ENCODE measurements at regions not wholly inside any gene's neighbourhood (a gene's known extent, or its start where the extent isn't known, plus 50 kb on each side); places are given as distances from the start of the nearest gene placed in this dataset.

- TF ChIP-seq CTCF (IDR thresholded peaks at IDR 0.05; ENCODE audit: low read length) (no peak), EZH2 (IDR thresholded peaks at IDR 0.05; ENCODE audit: borderline replicate concordance, low read length) (no peak)
Observed at GRCh38 chr2:137813176-137813575, 151.1 kb upstream of the HNMT start.

Data from OCI-LY1 (cell line).